Prostate gland (tissue), 2 donors: ENCODE measurements at regions not wholly inside any gene's neighbourhood (a gene's known extent, or its start where the extent isn't known, plus 50 kb on each side); places are given as distances from the start of the nearest gene placed in this dataset.

ENCODE experiments used
- DNase-seq: peaks from one replicate; pipeline ENCODE4 v3.0.0-alpha.2; 2019; ENCODE audit warnings: low spot score
- H3K27ac ChIP-seq, 2 donors: fragments of 200-600 bp; sonication (generic); 2 replicates each; pipeline ENCODE4 v1.5.1; 2017 to 2019
- H3K27me3 ChIP-seq: fragments of 200-600 bp; sonication (generic); replicated peaks from 2 replicates; pipeline ENCODE4 v1.5.1; 2019; ENCODE audit not compliant: insufficient read depth
- H3K36me3 ChIP-seq, 2 donors: fragments of 200-600 bp; sonication (generic); 1 replicate in 1 of 2; 2 replicates in 1 of 2; pipeline versions ENCODE4 v1.5.1 to v1.8.1; 2017 to 2019
- H3K4me1 ChIP-seq: fragments of 200-600 bp; sonication (generic); replicated peaks from 2 replicates; pipeline ENCODE4 v1.5.1; 2019
- H3K4me3 ChIP-seq, 2 donors: fragments of 200-600 bp; sonication (generic); 2 replicates each; pipeline ENCODE4 v1.5.1; 2017 to 2019
- H3K9me3 ChIP-seq: fragments of 200-600 bp; sonication (generic); 2 replicates; pipeline ENCODE4 v1.5.1; 2017
- POLR2A ChIP-seq: fragments of 450-650 bp; IDR thresholded peaks from one replicate; pipeline ENCODE4 v1.6.1; 2016; ENCODE audit warnings: antibody characterized with exemption, mild to moderate bottlenecking
- POLR2AphosphoS5 ChIP-seq: sonication (generic); formaldehyde crosslinking; IDR thresholded peaks from one replicate; pipeline ENCODE4 v1.6.1; 2017; ENCODE audit warnings: antibody characterized with exemption
- WGBS: methylation state at CpG from one replicate; pipeline ENCODE4 v1.1.5; 2018; 5-methylcytosine and 5-hydroxymethylcytosine counted together
- intact Hi-C: fragments of 100-400 bp; cut with DNase I; formaldehyde crosslinking; loops from one replicate; pipeline ENCODE4 v1.14.2; 2022
- TF ChIP-seq, protein P1 (sequence below), 4 experiments: fragments of 200-600 bp in 2 of 4; fragments of 450-650 bp in 2 of 4; sonication (generic) in 2 of 4; IDR thresholded peaks; 1 replicate in 3 of 4; 2 replicates in 1 of 4; pipeline ENCODE4 v1.5.1; 2016 to 2019; ENCODE audit warnings: antibody characterized with exemption in 4 of 4, mild to moderate bottlenecking in 2 of 4, moderate library complexity in 2 of 4

- Histone ChIP-seq H3K36me3 (no peaks in the 10 kb centered on the region), H3K4me3 (no peak overlapping the region), H3K4me1 (no peaks in the 10 kb centered on the region), H3K27me3 (no peaks in the 10 kb centered on the region), H3K27ac (no peak overlapping the region), H3K9me3 (no peaks in the 10 kb centered on the region)
- DNase-seq: no peak
- intact Hi-C loops: loop anchor here (5.0 kb wide), 1 partner anchor 510 kb away; no protein-coding TSS in a partner anchor
- 93% methylated on average over 8 of the region's 8 CpGs for WGBS
- TF ChIP-seq POLR2A (no peak), POLR2AphosphoS5 (no peak)
- TF ChIP-seq, protein P1, sequence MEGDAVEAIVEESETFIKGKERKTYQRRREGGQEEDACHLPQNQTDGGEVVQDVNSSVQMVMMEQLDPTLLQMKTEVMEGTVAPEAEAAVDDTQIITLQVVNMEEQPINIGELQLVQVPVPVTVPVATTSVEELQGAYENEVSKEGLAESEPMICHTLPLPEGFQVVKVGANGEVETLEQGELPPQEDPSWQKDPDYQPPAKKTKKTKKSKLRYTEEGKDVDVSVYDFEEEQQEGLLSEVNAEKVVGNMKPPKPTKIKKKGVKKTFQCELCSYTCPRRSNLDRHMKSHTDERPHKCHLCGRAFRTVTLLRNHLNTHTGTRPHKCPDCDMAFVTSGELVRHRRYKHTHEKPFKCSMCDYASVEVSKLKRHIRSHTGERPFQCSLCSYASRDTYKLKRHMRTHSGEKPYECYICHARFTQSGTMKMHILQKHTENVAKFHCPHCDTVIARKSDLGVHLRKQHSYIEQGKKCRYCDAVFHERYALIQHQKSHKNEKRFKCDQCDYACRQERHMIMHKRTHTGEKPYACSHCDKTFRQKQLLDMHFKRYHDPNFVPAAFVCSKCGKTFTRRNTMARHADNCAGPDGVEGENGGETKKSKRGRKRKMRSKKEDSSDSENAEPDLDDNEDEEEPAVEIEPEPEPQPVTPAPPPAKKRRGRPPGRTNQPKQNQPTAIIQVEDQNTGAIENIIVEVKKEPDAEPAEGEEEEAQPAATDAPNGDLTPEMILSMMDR (IDR thresholded peaks at IDR 0.05): no peak
Observed at GRCh38 chr20:57062696-57063270, 203.7 kb downstream of the BMP7 start.

DNA sequence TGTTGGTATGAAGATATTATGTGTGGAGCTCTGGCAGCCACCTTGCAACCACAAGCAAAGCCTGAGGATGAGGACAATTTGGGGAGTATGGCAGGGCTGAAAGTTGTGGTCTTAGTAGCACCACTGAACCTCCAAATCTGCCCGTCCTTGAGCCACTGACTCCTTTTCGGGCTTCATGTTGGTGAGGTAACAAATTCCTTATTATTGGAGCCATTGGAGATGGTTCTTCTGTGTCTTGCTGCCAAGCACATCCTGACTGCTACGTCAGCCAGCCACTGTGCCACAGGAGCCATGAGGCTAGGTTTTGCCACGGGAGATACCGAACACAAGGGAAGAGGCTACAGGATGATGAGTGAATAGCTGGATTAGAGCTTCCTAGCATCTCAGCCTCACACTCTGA, 201.6 kb downstream of the BMP7 start:
- WGBS: 82% methylated on average over 5 of the region's 5 CpGs
- no peak for DNase-seq
- Histone ChIP-seq H3K27me3 (no peaks in the 10 kb centered on the region), H3K36me3 (no peaks in the 10 kb centered on the region), H3K4me1 (no peaks in the 10 kb centered on the region), H3K4me3 (no peak overlapping the region), H3K27ac (no peak overlapping the region), H3K9me3 (no peaks in the 10 kb centered on the region)
- intact Hi-C loops: loop anchor here (5.0 kb wide), 1 partner anchor 513 kb away; no protein-coding TSS in a partner anchor
- TF ChIP-seq POLR2AphosphoS5 (no peak), POLR2A (no peak)
- TF ChIP-seq, protein P1 (IDR thresholded peaks at IDR 0.05): no peak

GRCh38 chr20:57065646-57066045, 200.8 kb downstream of the BMP7 start:
- H3K4me3 ChIP-seq: no peak overlapping the region
- no peaks in the 10 kb centered on the region for H3K4me1 ChIP-seq
- TF ChIP-seq POLR2AphosphoS5 (no peak), POLR2A (no peak)
- TF ChIP-seq, protein P1 (IDR thresholded peaks at IDR 0.05): no peak
- H3K9me3 ChIP-seq: no peaks in the 10 kb centered on the region
- no peak for DNase-seq
- 33% methylated on average over 7 of the region's 7 CpGs for whole genome bisulfite sequencing
- intact Hi-C loops: no loop called here
- H3K27ac ChIP-seq: no peak overlapping the region
- H3K27me3 ChIP-seq: no peaks in the 10 kb centered on the region
- H3K36me3 ChIP-seq: no peaks in the 10 kb centered on the region

DNA sequence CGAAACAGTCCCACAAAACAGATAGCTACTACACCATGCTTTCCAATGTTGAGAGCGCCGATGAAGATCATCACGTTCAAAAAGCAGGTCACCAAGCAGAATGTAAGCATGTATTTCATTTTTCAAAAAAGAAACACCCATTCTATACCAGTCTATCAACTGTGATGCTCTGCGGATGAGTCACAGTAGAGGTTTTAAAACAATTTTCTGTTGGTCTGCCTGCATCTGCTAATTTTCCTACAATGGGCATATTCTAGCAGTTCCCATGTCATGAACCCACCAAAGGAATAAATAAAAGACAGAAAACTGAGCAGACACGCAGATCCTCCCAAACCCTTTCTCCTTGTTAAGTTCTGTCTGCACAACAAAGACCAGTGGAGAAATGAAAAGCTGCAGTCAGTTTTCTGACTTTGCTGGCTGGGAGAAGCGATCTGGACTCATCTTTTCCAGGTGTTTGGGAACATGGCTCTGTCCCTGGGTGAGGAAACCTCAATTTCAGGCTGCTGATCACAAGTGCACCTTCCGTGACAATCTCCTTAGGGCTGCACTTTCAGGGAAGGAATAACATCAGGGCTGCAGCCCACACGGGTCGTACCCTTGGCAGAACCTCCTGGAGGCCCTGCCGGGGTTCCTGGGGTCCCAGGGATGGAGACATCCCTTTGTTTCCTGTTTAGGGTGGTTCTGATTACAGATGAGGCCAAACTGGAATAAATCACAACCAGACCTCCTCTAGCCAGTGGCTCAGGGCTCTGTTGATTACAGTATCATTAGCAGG, 200.1 kb downstream of the BMP7 start:
- no peak for DNase-seq
- intact Hi-C loops: no loop called here
- H3K9me3 ChIP-seq: no peaks in the 10 kb centered on the region
- no peaks in the 10 kb centered on the region for H3K36me3 ChIP-seq
- no peaks in the 10 kb centered on the region for H3K4me1 ChIP-seq
- no peak overlapping the region for H3K4me3 ChIP-seq
- TF ChIP-seq, protein P1 (IDR thresholded peaks at IDR 0.05): no peak
- TF ChIP-seq POLR2A (no peak), POLR2AphosphoS5 (no peak)
- no peaks in the 10 kb centered on the region for H3K27me3 ChIP-seq
- H3K27ac ChIP-seq: no peak overlapping the region
- WGBS: 79% methylated on average over 11 of the region's 11 CpGs

DNA sequence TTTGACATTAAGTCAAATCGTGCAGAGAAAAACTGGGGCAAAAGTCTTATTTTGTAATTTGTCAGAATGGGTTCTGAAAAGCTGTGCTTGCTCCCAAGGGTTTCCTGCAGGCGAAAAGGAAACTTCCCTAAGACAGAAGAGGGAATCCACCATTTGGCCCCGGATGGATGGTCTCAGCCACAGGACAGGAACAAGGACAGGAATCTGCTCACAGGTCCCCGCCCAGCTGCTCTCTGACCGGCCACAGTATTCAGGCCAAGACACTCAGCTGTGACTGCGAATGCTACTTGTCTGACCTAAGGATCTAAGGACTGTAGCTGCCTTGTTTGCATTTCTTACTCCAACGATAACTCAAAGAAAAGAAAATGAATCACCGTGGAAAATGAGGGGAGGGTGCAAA, 197.0 kb downstream of the BMP7 start:
- intact Hi-C loops: no loop called here
- 72% methylated on average over 8 of the region's 8 CpGs for WGBS
- no peak for TF ChIP-seq POLR2AphosphoS5
- TF ChIP-seq, protein P1 (IDR thresholded peaks at IDR 0.05): no peak
- no peak for TF ChIP-seq POLR2A
- H3K27ac ChIP-seq: no peak overlapping the region
- H3K4me1 ChIP-seq: no peaks in the 10 kb centered on the region
- DNase-seq: no peak
- no peak overlapping the region for H3K4me3 ChIP-seq
- H3K27me3 ChIP-seq: no peaks in the 10 kb centered on the region
- no peaks in the 10 kb centered on the region for H3K9me3 ChIP-seq
- H3K36me3 ChIP-seq: no peaks in the 10 kb centered on the region
